Lung (tissue), 11 donors: ENCODE measurements at regions not wholly inside any gene's neighbourhood (a gene's known extent, or its start where the extent isn't known, plus 50 kb on each side); places are given as distances from the start of the nearest gene placed in this dataset.

ENCODE experiments used
- ATAC-seq: fragments of 200-7000 bp; cut with Tn5 transposase; one replicate; pipeline ENCODE4 v1.9.1; 2020; ENCODE audit warnings: moderate number of reproducible peaks; ENCODE audit not compliant: insufficient read depth, low FRiP score
- DNase-seq, 3 donors: peaks; one replicate each; pipeline ENCODE4 v3.0.0-alpha.2; 2013 to 2017
- H3K27ac ChIP-seq, 2 donors: one replicate each; pipeline ENCODE4 v1.5.1; 2013; ENCODE audit warnings: mild to moderate bottlenecking in 2 of 2, moderate library complexity in 2 of 2, control low read depth in 1 of 2, inconsistent platforms in 1 of 2, low read depth in 1 of 2, low read length in 1 of 2
- H3K27me3 ChIP-seq, 3 donors: one replicate each; pipeline ENCODE4 v1.5.1; 2013; ENCODE audit warnings: low read length in 2 of 3; ENCODE audit not compliant: control insufficient read depth in 3 of 3, insufficient read depth in 3 of 3
- H3K36me3 ChIP-seq, 4 donors: one replicate each; pipeline ENCODE4 v1.5.1; 2013; ENCODE audit warnings: low read length in 4 of 4, mild to moderate bottlenecking in 1 of 4, moderate library complexity in 1 of 4; ENCODE audit not compliant: control insufficient read depth in 4 of 4, insufficient read depth in 4 of 4
- H3K4me1 ChIP-seq, 5 donors: one replicate each; pipeline ENCODE4 v1.5.1; 2013; ENCODE audit warnings: low read length in 5 of 5, mild to moderate bottlenecking in 2 of 5, moderate library complexity in 1 of 5; ENCODE audit not compliant: control insufficient read depth in 5 of 5, insufficient read depth in 5 of 5
- H3K4me3 ChIP-seq: one replicate; pipeline ENCODE4 v1.5.1; 2013; ENCODE audit warnings: mild to moderate bottlenecking, control low read depth, moderate library complexity
- H3K9ac ChIP-seq, 2 donors: one replicate each; pipeline ENCODE4 v1.5.1; 2013; ENCODE audit warnings: low read length in 2 of 2, control low read depth in 1 of 2; ENCODE audit not compliant: insufficient read depth in 1 of 2
- H3K9me3 ChIP-seq, 4 donors: one replicate each; pipeline ENCODE4 v1.5.1; 2013; ENCODE audit warnings: low read length in 3 of 4, mild to moderate bottlenecking in 1 of 4, moderate library complexity in 1 of 4; ENCODE audit not compliant: control insufficient read depth in 4 of 4, insufficient read depth in 3 of 4
- CTCF ChIP-seq: IDR thresholded peaks from 2 replicates; pipeline ENCODE4 v1.5.1; 2012; ENCODE audit warnings: mild to moderate bottlenecking; ENCODE audit errors: control extremely low read depth, extremely low read depth
- WGBS, 2 donors: extraction: QIAGEN DNeasy Blood & Tissue Kit; methylation state at CpG; one replicate each; pipeline ENCODE4 v1.1.7; 2013; 5-methylcytosine and 5-hydroxymethylcytosine counted together
- donor health status: control.
- donor health status: control.
- donor health status: Bipolar disorder and iron deficiency.
- donor health status: healthy.
- donor health status: DM: yes; HTN: yes; CAD: no.

DNA sequence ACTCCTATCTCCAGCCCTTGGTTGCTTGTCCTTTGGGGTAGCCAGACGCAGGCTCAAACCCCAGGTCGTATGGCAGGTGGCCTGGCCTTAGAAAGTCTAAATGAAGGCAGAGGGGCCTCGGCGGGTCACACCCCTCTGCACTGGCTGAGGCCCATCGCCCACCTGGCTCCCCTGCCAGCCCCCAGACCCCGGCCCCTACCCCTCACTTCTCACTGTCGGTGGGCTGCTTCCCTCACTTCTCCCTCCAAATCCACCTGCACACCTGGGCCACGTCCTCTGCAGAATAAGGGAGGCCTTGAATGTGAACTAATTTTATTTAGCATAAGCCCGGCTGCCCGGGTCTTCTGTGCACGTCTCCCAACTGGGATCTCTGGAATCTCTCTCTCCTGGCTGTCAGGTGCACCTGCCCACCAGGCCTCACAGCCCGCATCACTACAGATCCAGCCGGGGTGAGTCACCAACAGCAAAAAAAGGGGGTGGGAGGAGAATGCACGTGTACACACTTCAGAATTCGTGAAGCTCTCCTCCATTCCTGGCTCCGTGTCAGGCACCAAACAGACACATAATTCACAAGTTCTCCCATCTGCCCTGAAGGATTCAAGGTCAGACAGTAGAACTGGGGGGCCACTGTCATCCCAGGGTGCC is 107.5 kb upstream of the SIM2 start:
- WGBS, 2 donors = 78 to 87% methylated on average over 16 of the region's 16 CpGs
- H3K36me3 ChIP-seq = no peaks in the 10 kb centered on the region
- no peak for ATAC-seq

DNA sequence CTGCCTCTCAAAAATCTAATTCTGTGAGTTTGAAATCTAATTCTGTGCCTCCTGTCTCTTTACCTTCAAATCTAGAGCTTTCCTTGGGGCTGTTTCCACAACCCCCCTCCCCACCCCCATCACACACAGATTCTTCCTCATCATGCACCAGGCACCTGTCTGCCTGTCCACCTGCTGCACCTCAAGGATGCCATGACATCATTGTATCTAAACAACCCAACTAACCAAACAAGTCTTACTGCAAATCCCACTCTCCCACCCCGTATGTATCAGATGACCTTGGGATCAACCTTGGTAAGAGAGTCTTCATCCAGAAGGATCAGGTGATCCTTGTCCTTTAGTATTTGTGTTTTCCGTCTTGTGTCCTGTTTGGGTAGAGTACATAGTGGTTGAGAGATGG is 102.7 kb upstream of the SIM2 start:
- Histone ChIP-seq H3K9ac (no peak overlapping the region), H3K4me3 (no peak overlapping the region), H3K9me3 (peaks cover 0 to 6% (median 3%) of the 10 kb centered on the region in 4 donors), H3K27me3 (no peaks in the 10 kb centered on the region), H3K27ac (no peak overlapping the region), H3K36me3 (no peaks in the 10 kb centered on the region), H3K4me1 (no peaks in the 10 kb centered on the region)
- DNase-seq = no peak
- no peak for ATAC-seq
- no peak for TF ChIP-seq CTCF
- WGBS, 2 donors = 78 to 81% methylated on average over 2 of the region's 2 CpGs

More for the DNA sequence above, 107.5 kb upstream of the SIM2 start:
- Histone ChIP-seq H3K9ac (no peak overlapping the region), H3K4me1 (peaks cover 0 to 15% (median 0%) of the 10 kb centered on the region in 5 donors), H3K4me3 (no peak overlapping the region), H3K27ac (no peak overlapping the region), H3K27me3 (no peaks in the 10 kb centered on the region), H3K9me3 (peaks cover 0 to 2% (median under 1%) of the 10 kb centered on the region in 4 donors)
- no peak for DNase-seq
- TF ChIP-seq CTCF = no peak

DNA sequence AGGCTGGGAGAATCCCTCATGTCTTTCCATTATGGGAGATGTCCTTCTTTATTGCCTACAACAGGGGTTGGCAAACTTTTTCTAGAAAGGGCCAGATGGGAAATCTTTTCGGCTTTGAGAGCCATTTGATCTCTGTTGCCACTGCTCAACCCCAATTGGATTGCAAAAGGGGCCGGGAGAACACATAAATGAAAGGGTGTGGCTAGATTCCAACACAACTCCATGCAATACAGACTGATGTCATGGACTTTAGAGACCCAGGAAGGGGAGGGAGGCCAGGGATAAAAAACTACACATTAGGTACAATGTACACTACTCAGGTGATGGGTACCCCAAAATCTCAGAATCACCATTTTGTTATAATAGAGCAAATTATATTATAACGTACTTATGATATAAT is 97.6 kb upstream of the SIM2 start:
- no peak overlapping the region for H3K27ac ChIP-seq
- no peak overlapping the region for H3K4me3 ChIP-seq
- H3K27me3 ChIP-seq = no peaks in the 10 kb centered on the region
- peaks cover 0 to 8% (median 0%) of the 10 kb centered on the region in 5 donors for H3K4me1 ChIP-seq
- H3K36me3 ChIP-seq = no peaks in the 10 kb centered on the region
- peaks cover 0 to 4% (median 1%) of the 10 kb centered on the region in 4 donors for H3K9me3 ChIP-seq
- DNase-seq = no peak
- no peak for ATAC-seq
- 66 to 73% methylated on average over 3 of the region's 3 CpGs for WGBS, 2 donors
- no peak overlapping the region for H3K9ac ChIP-seq
- TF ChIP-seq CTCF = no peak

DNA sequence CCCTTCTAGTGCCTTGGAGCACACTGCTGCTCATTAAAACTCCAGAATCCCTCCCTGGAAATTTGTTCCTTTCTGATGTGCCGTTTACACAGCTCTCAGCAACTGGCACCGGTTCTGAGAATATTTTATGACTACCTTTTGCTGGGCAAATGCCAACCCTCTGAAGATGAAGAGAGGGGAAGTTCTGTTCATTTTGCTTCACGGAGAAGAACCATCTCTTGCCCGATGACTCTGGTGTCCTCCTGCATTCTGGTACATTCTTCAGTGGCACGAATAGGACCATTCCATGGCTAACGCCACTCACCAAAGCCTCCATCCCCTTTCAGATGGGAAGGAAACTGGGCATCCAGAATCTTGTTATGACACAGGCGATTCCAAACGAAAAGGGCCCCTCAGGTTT is 96.2 kb upstream of the SIM2 start:
- no peaks in the 10 kb centered on the region for H3K27me3 ChIP-seq
- H3K4me3 ChIP-seq = no peak overlapping the region
- no peak for ATAC-seq
- no peak for DNase-seq
- no peak overlapping the region for H3K27ac ChIP-seq
- WGBS, 2 donors = 67 to 82% methylated on average over 8 of the region's 8 CpGs
- H3K9me3 ChIP-seq = peaks cover 0 to 4% (median 1%) of the 10 kb centered on the region in 4 donors
- peaks cover 0 to 8% (median 0%) of the 10 kb centered on the region in 5 donors for H3K4me1 ChIP-seq
- no peak overlapping the region for H3K9ac ChIP-seq
- no peaks in the 10 kb centered on the region for H3K36me3 ChIP-seq
- TF ChIP-seq CTCF = no peak
